Colonic mucosa (tissue), 4 donors: ENCODE measurements at regions not wholly inside any gene's neighbourhood (a gene's known extent, or its start where the extent isn't known, plus 50 kb on each side); places are given as distances from the start of the nearest gene placed in this dataset.

Experiments used
- DNase-seq: peaks from one replicate; pipeline ENCODE4 v3.0.0-alpha.2; 2020
- H3K27ac ChIP-seq: fragments of 200-600 bp; one replicate; pipeline ENCODE4 v1.8.0; 2021
- H3K27me3 ChIP-seq: fragments of 200-600 bp; one replicate; pipeline ENCODE4 v1.8.0; 2021
- H3K36me3 ChIP-seq: fragments of 200-600 bp; one replicate; pipeline ENCODE4 v1.8.0; 2021
- H3K4me1 ChIP-seq: fragments of 200-600 bp; one replicate; pipeline ENCODE4 v1.8.0; 2021; ENCODE audit warnings: mild to moderate bottlenecking
- H3K4me3 ChIP-seq: fragments of 200-600 bp; one replicate; pipeline ENCODE4 v1.8.0; 2021
- H3K9ac ChIP-seq, 2 donors: one replicate each; pipeline ENCODE4 v1.7.0; 2013; ENCODE audit warnings: control low read depth in 2 of 2, low read depth in 2 of 2, low read length in 2 of 2
- H3K9me3 ChIP-seq: fragments of 200-600 bp; one replicate; pipeline ENCODE4 v1.8.0; 2021
- CTCF ChIP-seq: fragments of 200-600 bp; IDR thresholded peaks from one replicate; pipeline ENCODE4 v1.8.0; 2022; ENCODE audit warnings: antibody characterized with exemption, mild to moderate bottlenecking
- intact Hi-C: fragments of 100-400 bp; cut with DNase I; formaldehyde crosslinking; loops from one replicate; pipeline ENCODE4 v1.14.1; 2022
- donor health status: healthy.
- donor health status: DM: no; HTN: no; CAD: no.
- donor health status: DM: no; HTN: no; CAD: no.

GRCh38 chr14:65354715-65355114 lies 57.8 kb upstream of the FUT8 start:
- H3K4me1 ChIP-seq: no peaks in the 10 kb centered on the region
- no peak overlapping the region for H3K4me3 ChIP-seq
- H3K9ac ChIP-seq: no peak overlapping the region
- no peak overlapping the region for H3K27ac ChIP-seq
- no peak for TF ChIP-seq CTCF
- H3K27me3 ChIP-seq: no peaks in the 10 kb centered on the region
- no peaks in the 10 kb centered on the region for H3K9me3 ChIP-seq
- intact Hi-C loops: no loop called here
- DNase-seq: no peak
- no peaks in the 10 kb centered on the region for H3K36me3 ChIP-seq

DNA sequence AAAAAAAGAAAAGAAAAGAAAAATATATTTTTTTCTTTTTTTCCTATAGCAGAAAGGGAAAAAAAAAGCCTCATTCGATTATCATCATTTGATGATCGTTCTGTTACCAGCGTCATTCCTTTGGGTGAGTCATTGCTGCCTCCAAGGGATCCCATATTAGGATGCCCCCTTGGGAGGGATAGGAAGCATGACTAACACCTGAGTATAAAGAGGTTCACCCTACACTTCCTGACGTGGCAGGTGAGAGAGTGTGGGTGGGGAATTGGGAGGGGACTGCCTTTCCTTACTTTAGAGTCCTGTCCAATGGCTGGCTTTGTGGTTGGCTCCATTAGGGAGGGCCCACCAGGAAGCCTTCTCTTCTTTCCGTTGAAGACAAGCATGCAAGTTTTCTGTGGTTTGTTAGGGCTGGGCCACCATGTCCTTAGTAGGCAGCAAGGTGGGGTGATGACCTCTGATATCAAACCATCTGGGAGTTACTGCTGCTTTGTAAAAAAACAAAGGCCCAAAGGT lies 56.1 kb upstream of the FUT8 start:
- H3K4me1 ChIP-seq: no peaks in the 10 kb centered on the region
- H3K9me3 ChIP-seq: no peaks in the 10 kb centered on the region
- H3K36me3 ChIP-seq: no peaks in the 10 kb centered on the region
- intact Hi-C loops: no loop called here
- TF ChIP-seq CTCF: no peak
- no peak overlapping the region for H3K4me3 ChIP-seq
- DNase-seq: no peak
- no peak overlapping the region for H3K27ac ChIP-seq
- H3K27me3 ChIP-seq: no peaks in the 10 kb centered on the region
- H3K9ac ChIP-seq: no peak overlapping the region

- no peaks in the 10 kb centered on the region for H3K9me3 ChIP-seq
- no peak overlapping the region for H3K27ac ChIP-seq
- DNase-seq: no peak
- H3K27me3 ChIP-seq: no peaks in the 10 kb centered on the region
- H3K4me1 ChIP-seq: no peaks in the 10 kb centered on the region
- intact Hi-C loops: no loop called here
- H3K4me3 ChIP-seq: no peak overlapping the region
- no peak overlapping the region for H3K9ac ChIP-seq
- no peaks in the 10 kb centered on the region for H3K36me3 ChIP-seq
- TF ChIP-seq CTCF: no peak
Observed at GRCh38 chr14:65357113-65357512, 55.4 kb upstream of the FUT8 start.

DNA sequence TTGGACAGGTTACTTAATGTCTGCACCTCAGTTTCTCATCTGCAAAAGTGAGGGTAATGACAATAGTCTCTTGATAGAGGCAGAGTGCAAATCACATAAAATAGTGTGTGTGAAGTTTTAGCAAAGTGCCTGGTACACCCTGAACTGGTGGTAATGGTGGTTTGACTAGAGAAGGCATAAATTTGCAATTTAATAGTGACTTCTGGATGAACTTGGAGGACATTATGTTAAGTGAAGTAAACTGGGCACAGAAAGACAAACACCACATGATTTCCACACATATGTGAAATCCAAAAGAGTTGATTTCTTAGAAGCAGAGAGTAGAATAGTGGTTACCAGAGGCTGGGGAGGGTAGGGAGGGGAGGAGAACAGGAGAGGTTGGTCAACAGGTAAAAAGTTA lies 54.8 kb upstream of the FUT8 start:
- no peak for DNase-seq
- Histone ChIP-seq H3K4me3 (no peak overlapping the region), H3K9ac (no peak overlapping the region), H3K27me3 (no peaks in the 10 kb centered on the region), H3K9me3 (no peaks in the 10 kb centered on the region), H3K27ac (no peak overlapping the region), H3K4me1 (no peaks in the 10 kb centered on the region), H3K36me3 (no peaks in the 10 kb centered on the region)
- TF ChIP-seq CTCF: no peak
- intact Hi-C loops: no loop called here

- no peaks in the 10 kb centered on the region for H3K9me3 ChIP-seq
- H3K27ac ChIP-seq: no peak overlapping the region
Observed at GRCh38 chr14:65359503-65359902, 53.0 kb upstream of the FUT8 start.

More at GRCh38 chr14:65359503-65359902, 53.0 kb upstream of the FUT8 start:
- no peak overlapping the region for H3K9ac ChIP-seq
- intact Hi-C loops: no loop called here
- TF ChIP-seq CTCF: no peak
- H3K36me3 ChIP-seq: no peaks in the 10 kb centered on the region
- H3K27me3 ChIP-seq: no peaks in the 10 kb centered on the region
- DNase-seq: no peak
- H3K4me1 ChIP-seq: no peaks in the 10 kb centered on the region
- H3K4me3 ChIP-seq: no peak overlapping the region
